ENCODE measurements at regions not wholly inside any gene's neighbourhood (a gene's known extent, or its start where the extent isn't known, plus 50 kb on each side); places are given as distances from the start of the nearest gene placed in this dataset.

DNA sequence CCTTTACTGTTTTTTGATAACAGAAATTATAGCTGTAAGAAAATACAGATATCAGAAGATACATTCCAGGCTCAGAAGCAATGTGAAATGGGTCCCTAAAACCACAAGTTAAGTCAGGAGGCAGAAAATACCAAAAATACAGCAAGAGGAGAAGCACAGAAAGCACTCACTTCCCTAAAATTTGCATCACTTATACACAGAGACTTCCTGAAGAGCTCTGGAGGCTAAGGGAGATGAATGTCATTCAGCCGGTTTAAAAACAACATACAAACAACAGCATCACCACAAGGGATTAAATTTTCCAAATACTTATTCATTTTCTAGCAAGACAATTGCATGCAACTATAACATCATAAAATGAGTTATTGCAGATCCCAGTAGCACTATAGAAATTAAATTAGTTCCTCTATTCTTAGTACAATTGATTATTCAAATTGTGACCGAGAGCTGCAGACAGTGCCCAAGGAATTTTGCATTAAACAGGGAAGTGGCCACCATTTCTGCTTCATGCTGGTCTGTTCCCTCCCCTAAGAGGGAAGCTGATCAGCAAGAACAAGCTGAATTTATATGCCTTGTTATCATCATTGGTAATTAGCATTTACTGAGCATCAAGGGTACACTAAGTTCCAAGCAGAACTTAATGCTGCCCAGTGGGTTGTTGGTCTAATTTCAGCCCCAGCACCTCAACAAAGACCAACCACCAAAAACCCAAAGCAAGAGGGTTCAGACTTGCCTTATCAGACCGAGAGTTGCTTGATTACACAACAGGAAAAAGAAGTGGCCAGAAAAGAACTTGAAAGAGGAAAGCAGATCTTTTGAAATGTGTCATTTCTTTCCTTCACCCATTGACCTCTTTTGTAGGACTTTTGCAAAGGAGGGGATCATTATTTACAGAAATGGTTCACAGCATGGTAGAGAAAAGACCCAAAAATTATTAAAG, 140.7 kb downstream of the KCTD12 start:
- CTCF ChIA-PET: no interaction called here
- Mint-ChIP-seq H3K27me3 (no peaks in the 10 kb centered on the region), H3K27ac (no peak overlapping the region), H3K9me3 (peaks cover 3% of the 10 kb centered on the region), H3K36me3 (ENCODE audit: low read depth) (no peaks in the 10 kb centered on the region), H3K4me1 (ENCODE audit: low read depth) (no peaks in the 10 kb centered on the region), H3K4me3 (no peak overlapping the region)
- POLR2A ChIA-PET: no interaction called here
- intact Hi-C loops (cut with micrococcal nuclease): no loop called here
- ATAC-seq (no peak), DNase-seq (no peak)
- TF ChIP-seq, protein P1, sequence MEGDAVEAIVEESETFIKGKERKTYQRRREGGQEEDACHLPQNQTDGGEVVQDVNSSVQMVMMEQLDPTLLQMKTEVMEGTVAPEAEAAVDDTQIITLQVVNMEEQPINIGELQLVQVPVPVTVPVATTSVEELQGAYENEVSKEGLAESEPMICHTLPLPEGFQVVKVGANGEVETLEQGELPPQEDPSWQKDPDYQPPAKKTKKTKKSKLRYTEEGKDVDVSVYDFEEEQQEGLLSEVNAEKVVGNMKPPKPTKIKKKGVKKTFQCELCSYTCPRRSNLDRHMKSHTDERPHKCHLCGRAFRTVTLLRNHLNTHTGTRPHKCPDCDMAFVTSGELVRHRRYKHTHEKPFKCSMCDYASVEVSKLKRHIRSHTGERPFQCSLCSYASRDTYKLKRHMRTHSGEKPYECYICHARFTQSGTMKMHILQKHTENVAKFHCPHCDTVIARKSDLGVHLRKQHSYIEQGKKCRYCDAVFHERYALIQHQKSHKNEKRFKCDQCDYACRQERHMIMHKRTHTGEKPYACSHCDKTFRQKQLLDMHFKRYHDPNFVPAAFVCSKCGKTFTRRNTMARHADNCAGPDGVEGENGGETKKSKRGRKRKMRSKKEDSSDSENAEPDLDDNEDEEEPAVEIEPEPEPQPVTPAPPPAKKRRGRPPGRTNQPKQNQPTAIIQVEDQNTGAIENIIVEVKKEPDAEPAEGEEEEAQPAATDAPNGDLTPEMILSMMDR (IDR thresholded peaks at IDR 0.05): no peak

DNA sequence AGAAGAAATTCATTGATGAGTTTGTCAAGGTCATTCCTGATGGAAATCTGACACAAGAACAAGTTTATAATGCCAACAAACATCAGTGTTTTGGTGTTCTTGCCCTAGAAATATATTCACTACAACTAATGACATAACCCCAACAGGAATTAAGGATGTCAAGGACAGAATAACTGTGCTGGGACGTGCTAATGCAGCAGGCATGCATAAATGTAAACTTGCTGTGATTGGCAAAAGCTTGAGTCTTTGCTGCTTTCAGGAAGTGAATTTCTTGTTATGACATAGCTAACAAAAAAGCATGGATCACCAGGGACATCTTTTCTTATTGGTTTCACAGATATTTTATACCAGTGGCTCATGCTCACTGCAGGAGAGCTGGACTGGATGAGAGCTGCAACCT, 144.6 kb downstream of the KCTD12 start:
- H3K36me3 Mint-ChIP-seq (ENCODE audit: low read depth): no peaks in the 10 kb centered on the region
- no peaks in the 10 kb centered on the region for H3K27me3 Mint-ChIP-seq
- H3K4me3 Mint-ChIP-seq: no peak overlapping the region
- ATAC-seq: no peak
- no peak for DNase-seq
- POLR2A ChIA-PET: no interaction called here
- peaks cover 3% of the 10 kb centered on the region for H3K9me3 Mint-ChIP-seq
- no peaks in the 10 kb centered on the region for H3K4me1 Mint-ChIP-seq (ENCODE audit: low read depth)
- no peak overlapping the region for H3K27ac Mint-ChIP-seq
- CTCF ChIA-PET: no interaction called here
- TF ChIP-seq, protein P1 (IDR thresholded peaks at IDR 0.05): no peak
- intact Hi-C loops (cut with micrococcal nuclease): no loop called here

DNA sequence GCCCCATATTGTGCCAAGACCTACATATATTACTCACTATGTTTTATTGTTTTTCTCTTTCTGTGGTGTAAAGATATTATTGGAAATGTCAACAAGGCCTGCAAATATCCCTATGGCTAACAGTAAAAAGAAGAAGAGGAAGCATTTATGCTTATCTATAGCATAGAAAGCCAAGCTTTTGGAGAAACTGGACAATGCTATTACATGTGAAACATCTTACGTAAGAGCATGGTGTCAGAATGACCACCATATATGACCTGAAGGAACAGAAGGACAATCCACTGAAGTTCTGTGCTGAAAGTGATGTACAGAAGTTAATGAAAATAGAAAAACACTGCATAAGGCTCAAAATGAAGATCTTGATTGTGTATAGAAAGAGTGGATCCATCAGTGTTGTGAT, 145.2 kb downstream of the KCTD12 start:
- Mint-ChIP-seq H3K27me3 (no peaks in the 10 kb centered on the region), H3K27ac (no peak overlapping the region), H3K4me1 (ENCODE audit: low read depth) (no peaks in the 10 kb centered on the region), H3K4me3 (no peak overlapping the region), H3K36me3 (ENCODE audit: low read depth) (no peaks in the 10 kb centered on the region), H3K9me3 (peaks cover 3% of the 10 kb centered on the region)
- ChIA-PET CTCF (no interaction called here), POLR2A (no interaction called here)
- no peak for DNase-seq
- ATAC-seq: no peak
- intact Hi-C loops (cut with micrococcal nuclease): no loop called here
- TF ChIP-seq, protein P1 (IDR thresholded peaks at IDR 0.05): no peak

DNA sequence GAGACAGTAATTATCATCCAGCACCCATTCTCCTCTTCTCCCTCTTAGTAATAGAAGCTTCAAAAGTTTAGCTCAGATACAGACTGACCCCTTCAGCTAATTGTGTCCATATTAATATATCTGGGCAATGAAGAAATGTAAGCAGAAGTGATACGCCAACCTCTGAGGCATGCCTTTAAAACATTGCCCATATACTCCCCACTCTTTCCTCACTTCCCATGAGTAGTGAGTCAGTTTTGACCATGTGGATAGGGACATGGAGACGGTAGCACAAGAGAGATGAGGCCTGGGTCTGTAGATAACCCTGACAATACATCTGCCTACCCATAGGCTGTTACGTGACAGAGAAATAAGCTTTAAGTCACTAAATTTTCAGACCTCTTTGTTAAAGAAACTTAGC, 147.6 kb downstream of the KCTD12 start:
- Mint-ChIP-seq H3K9me3 (peaks cover 3% of the 10 kb centered on the region), H3K27me3 (no peaks in the 10 kb centered on the region), H3K4me1 (ENCODE audit: low read depth) (no peaks in the 10 kb centered on the region), H3K36me3 (ENCODE audit: low read depth) (no peaks in the 10 kb centered on the region), H3K4me3 (no peak overlapping the region), H3K27ac (no peak overlapping the region)
- ChIA-PET CTCF (interaction anchor here (0.9 to 1.2 kb wide), 2 partner anchors 147 to 167 kb away, joined by 3 read pairs; no protein-coding TSS in a partner anchor), POLR2A (no interaction called here)
- TF ChIP-seq, protein P1 (IDR thresholded peaks at IDR 0.05): no peak
- ATAC-seq (no peak), DNase-seq (no peak)
- intact Hi-C loops (cut with micrococcal nuclease): no loop called here

DNA sequence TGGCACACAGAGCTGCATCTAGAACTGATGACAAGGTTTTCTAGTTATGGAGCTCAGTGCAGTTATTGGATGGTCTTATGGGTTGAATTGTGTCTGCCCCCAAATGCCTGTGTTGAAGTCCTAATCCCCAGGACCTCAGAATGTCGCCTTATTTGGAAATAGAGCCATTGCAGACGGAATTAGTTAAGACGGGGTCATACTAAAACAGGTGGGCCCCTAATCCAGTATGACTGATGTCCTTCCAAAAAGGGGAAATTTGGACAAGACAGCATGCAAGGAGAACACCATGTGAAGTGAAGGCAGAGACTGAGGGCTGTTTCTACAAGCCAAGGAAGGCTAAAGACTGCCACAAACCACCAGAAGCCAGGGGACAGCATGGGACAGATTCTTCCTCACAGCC, 148.7 kb downstream of the KCTD12 start:
- ATAC-seq: no peak
- H3K9me3 Mint-ChIP-seq: peaks cover 3% of the 10 kb centered on the region
- ChIA-PET POLR2A (no interaction called here), CTCF (no interaction called here)
- H3K27me3 Mint-ChIP-seq: no peaks in the 10 kb centered on the region
- DNase-seq: no peak
- H3K27ac Mint-ChIP-seq: no peak overlapping the region
- TF ChIP-seq, protein P1 (IDR thresholded peaks at IDR 0.05): no peak
- intact Hi-C loops (cut with micrococcal nuclease): no loop called here
- H3K4me1 Mint-ChIP-seq (ENCODE audit: low read depth): no peaks in the 10 kb centered on the region
- H3K36me3 Mint-ChIP-seq (ENCODE audit: low read depth): no peaks in the 10 kb centered on the region
- no peak overlapping the region for H3K4me3 Mint-ChIP-seq
